ENCODE measurements at regions not wholly inside any gene's neighbourhood (a gene's known extent, or its start where the extent isn't known, plus 50 kb on each side); places are given as distances from the start of the nearest gene placed in this dataset.

DNA sequence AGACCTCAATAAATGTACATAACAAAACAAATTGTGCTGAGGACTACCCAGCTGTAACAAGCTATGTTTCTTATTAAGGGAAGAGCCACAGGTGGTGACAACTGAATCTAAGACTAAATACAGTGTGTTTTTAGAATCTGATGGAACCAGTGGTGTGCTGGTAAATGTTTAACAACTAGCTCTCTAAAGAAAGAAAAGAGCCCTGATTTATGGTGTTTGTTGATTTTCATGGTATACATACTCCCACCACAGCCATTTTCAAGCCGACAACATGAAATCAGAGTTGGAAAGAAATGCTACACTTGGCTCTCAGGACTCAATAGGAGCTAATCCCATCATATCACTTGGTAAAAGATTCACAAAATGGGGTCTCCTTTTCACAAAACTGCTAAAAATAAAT is 89.8 kb upstream of the FNDC3B start (continued):
- TF ChIP-seq CREB1 (CRISPR knock-in tag; IDR thresholded peaks at IDR 0.05; ENCODE audit: low read depth) (no peak), EZH2phosphoT487 (IDR thresholded peaks at IDR 0.05; ENCODE audit: unreplicated experiment) (no peak), JUNB (IDR thresholded peaks at IDR 0.05; ENCODE audit: unreplicated experiment) (no peak), ZNF114 (CRISPR knock-in tag; IDR thresholded peaks at IDR 0.05) (no peak), NANOG (IDR thresholded peaks at IDR 0.05; ENCODE audit: borderline replicate concordance) (no peak)
- TF ChIP-seq, protein P1, sequence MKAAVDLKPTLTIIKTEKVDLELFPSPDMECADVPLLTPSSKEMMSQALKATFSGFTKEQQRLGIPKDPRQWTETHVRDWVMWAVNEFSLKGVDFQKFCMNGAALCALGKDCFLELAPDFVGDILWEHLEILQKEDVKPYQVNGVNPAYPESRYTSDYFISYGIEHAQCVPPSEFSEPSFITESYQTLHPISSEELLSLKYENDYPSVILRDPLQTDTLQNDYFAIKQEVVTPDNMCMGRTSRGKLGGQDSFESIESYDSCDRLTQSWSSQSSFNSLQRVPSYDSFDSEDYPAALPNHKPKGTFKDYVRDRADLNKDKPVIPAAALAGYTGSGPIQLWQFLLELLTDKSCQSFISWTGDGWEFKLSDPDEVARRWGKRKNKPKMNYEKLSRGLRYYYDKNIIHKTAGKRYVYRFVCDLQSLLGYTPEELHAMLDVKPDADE (IDR thresholded peaks at IDR 0.05): no peak

DNA sequence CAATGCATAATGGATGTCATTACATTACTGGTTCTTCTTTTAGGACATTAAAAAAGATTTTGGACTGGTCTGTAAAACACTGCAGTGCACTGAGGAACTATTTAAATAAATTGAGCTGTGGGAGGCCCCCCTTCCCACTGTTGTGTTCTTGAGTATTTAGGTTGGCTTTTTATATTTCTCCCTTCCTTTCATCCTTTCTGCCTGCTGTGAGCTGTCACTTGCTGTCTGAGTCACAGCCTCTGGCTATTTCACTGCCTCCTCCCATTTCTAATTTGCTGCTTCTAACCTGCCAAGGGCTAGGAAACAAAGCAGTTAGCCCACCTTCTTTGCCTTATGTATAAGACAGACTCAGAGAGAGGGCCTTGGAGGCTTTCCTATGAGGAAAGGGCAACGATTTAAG is 89.0 kb upstream of the FNDC3B start:
- no peaks in the 10 kb centered on the region for H3K9me2 ChIP-seq (ENCODE audit: insufficient read depth)
- no peak overlapping the region for H3K4me2 ChIP-seq
- no peak overlapping the region for H3K4me3 ChIP-seq
- DNase-seq (ENCODE audit: low spot score) (peak; percentile 26), ATAC-seq (peak; percentile 46; the same call in 2 of the 3 replicates)
- H3K79me2 ChIP-seq (replicated peaks; ENCODE audit: insufficient read depth): no peaks in the 10 kb centered on the region
- no peak overlapping the region for H3K27ac Mint-ChIP-seq
- H3K9me3 Mint-ChIP-seq: no peaks in the 10 kb centered on the region
- H3K27ac ChIP-seq (ENCODE audit: low read depth): no peak overlapping the region
- no peaks in the 10 kb centered on the region for H3K36me3 Mint-ChIP-seq (ENCODE audit: low read depth)
- no peak overlapping the region for H2AFZ ChIP-seq
- no peaks in the 10 kb centered on the region for H3K36me3 ChIP-seq (ENCODE audit: insufficient read depth)
- no peak overlapping the region for H3K4me3 Mint-ChIP-seq
- H3K4me1 ChIP-seq (ENCODE audit: insufficient read depth): peaks cover 16% of the 10 kb centered on the region
- H4K20me1 ChIP-seq (replicated peaks; ENCODE audit: insufficient read depth): no peaks in the 10 kb centered on the region
- peaks cover 6% of the 10 kb centered on the region for H3K27me3 Mint-ChIP-seq (ENCODE audit: insufficient read depth, low read depth, poor library complexity)
- H3K4me1 Mint-ChIP-seq: peaks cover 14% of the 10 kb centered on the region; the same call in 2 of the 3 replicates
- H3F3A ChIP-seq (replicated peaks; ENCODE audit: low read depth): no peaks in the 10 kb centered on the region
- H3K27me3 ChIP-seq (ENCODE audit: insufficient read depth): no peaks in the 10 kb centered on the region
- TF ChIP-seq STAT1 (IDR thresholded peaks at IDR 0.05; ENCODE audit: unreplicated experiment) (no peak), EZH2phosphoT487 (IDR thresholded peaks at IDR 0.05; ENCODE audit: unreplicated experiment) (no peak), EZH2 (IDR thresholded peaks at IDR 0.05; ENCODE audit: low read depth, unreplicated experiment) (no peak), ZNF114 (CRISPR knock-in tag; IDR thresholded peaks at IDR 0.05) (no peak), JUNB (IDR thresholded peaks at IDR 0.05; ENCODE audit: unreplicated experiment) (no peak), POLR2AphosphoS5 (IDR thresholded peaks at IDR 0.05; ENCODE audit: low read depth) (no peak)
- TF ChIP-seq, protein P2, sequence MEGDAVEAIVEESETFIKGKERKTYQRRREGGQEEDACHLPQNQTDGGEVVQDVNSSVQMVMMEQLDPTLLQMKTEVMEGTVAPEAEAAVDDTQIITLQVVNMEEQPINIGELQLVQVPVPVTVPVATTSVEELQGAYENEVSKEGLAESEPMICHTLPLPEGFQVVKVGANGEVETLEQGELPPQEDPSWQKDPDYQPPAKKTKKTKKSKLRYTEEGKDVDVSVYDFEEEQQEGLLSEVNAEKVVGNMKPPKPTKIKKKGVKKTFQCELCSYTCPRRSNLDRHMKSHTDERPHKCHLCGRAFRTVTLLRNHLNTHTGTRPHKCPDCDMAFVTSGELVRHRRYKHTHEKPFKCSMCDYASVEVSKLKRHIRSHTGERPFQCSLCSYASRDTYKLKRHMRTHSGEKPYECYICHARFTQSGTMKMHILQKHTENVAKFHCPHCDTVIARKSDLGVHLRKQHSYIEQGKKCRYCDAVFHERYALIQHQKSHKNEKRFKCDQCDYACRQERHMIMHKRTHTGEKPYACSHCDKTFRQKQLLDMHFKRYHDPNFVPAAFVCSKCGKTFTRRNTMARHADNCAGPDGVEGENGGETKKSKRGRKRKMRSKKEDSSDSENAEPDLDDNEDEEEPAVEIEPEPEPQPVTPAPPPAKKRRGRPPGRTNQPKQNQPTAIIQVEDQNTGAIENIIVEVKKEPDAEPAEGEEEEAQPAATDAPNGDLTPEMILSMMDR (conservative IDR thresholded peaks at IDR 0.05; ENCODE audit: low read depth in 2 of 2): no peak
- TF ChIP-seq, protein P1 (IDR thresholded peaks at IDR 0.05): no peak
- TF ChIP-seq, protein P3, sequence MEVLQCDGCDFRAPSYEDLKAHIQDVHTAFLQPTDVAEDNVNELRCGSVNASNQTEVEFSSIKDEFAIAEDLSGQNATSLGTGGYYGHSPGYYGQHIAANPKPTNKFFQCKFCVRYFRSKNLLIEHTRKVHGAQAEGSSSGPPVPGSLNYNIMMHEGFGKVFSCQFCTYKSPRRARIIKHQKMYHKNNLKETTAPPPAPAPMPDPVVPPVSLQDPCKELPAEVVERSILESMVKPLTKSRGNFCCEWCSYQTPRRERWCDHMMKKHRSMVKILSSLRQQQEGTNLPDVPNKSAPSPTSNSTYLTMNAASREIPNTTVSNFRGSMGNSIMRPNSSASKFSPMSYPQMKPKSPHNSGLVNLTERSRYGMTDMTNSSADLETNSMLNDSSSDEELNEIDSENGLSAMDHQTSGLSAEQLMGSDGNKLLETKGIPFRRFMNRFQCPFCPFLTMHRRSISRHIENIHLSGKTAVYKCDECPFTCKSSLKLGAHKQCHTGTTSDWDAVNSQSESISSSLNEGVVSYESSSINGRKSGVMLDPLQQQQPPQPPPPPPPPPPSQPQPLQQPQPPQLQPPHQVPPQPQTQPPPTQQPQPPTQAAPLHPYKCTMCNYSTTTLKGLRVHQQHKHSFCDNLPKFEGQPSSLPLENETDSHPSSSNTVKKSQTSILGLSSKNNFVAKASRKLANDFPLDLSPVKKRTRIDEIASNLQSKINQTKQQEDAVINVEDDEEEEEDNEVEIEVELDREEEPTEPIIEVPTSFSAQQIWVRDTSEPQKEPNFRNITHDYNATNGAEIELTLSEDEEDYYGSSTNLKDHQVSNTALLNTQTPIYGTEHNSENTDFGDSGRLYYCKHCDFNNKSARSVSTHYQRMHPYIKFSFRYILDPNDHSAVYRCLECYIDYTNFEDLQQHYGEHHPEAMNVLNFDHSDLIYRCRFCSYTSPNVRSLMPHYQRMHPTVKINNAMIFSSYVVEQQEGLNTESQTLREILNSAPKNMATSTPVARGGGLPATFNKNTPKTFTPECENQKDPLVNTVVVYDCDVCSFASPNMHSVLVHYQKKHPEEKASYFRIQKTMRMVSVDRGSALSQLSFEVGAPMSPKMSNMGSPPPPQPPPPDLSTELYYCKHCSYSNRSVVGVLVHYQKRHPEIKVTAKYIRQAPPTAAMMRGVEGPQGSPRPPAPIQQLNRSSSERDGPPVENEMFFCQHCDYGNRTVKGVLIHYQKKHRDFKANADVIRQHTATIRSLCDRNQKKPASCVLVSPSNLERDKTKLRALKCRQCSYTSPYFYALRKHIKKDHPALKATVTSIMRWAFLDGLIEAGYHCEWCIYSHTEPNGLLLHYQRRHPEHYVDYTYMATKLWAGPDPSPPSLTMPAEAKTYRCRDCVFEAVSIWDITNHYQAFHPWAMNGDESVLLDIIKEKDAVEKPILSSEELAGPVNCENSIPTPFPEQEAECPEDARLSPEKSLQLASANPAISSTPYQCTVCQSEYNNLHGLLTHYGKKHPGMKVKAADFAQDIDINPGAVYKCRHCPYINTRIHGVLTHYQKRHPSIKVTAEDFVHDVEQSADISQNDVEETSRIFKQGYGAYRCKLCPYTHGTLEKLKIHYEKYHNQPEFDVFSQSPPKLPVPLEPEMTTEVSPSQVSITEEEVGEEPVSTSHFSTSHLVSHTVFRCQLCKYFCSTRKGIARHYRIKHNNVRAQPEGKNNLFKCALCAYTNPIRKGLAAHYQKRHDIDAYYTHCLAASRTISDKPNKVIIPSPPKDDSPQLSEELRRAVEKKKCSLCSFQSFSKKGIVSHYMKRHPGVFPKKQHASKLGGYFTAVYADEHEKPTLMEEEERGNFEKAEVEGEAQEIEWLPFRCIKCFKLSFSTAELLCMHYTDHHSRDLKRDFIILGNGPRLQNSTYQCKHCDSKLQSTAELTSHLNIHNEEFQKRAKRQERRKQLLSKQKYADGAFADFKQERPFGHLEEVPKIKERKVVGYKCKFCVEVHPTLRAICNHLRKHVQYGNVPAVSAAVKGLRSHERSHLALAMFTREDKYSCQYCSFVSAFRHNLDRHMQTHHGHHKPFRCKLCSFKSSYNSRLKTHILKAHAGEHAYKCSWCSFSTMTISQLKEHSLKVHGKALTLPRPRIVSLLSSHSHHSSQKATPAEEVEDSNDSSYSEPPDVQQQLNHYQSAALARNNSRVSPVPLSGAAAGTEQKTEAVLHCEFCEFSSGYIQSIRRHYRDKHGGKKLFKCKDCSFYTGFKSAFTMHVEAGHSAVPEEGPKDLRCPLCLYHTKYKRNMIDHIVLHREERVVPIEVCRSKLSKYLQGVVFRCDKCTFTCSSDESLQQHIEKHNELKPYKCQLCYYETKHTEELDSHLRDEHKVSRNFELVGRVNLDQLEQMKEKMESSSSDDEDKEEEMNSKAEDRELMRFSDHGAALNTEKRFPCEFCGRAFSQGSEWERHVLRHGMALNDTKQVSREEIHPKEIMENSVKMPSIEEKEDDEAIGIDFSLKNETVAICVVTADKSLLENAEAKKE (CRISPR knock-in tag; IDR thresholded peaks at IDR 0.05): no peak
- TF ChIP-seq, protein P4, sequence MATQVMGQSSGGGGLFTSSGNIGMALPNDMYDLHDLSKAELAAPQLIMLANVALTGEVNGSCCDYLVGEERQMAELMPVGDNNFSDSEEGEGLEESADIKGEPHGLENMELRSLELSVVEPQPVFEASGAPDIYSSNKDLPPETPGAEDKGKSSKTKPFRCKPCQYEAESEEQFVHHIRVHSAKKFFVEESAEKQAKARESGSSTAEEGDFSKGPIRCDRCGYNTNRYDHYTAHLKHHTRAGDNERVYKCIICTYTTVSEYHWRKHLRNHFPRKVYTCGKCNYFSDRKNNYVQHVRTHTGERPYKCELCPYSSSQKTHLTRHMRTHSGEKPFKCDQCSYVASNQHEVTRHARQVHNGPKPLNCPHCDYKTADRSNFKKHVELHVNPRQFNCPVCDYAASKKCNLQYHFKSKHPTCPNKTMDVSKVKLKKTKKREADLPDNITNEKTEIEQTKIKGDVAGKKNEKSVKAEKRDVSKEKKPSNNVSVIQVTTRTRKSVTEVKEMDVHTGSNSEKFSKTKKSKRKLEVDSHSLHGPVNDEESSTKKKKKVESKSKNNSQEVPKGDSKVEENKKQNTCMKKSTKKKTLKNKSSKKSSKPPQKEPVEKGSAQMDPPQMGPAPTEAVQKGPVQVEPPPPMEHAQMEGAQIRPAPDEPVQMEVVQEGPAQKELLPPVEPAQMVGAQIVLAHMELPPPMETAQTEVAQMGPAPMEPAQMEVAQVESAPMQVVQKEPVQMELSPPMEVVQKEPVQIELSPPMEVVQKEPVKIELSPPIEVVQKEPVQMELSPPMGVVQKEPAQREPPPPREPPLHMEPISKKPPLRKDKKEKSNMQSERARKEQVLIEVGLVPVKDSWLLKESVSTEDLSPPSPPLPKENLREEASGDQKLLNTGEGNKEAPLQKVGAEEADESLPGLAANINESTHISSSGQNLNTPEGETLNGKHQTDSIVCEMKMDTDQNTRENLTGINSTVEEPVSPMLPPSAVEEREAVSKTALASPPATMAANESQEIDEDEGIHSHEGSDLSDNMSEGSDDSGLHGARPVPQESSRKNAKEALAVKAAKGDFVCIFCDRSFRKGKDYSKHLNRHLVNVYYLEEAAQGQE (IDR thresholded peaks at IDR 0.05; ENCODE audit: unreplicated experiment): no peak

All from GM23338 (cell line).